OCI-LY3 (cell line): ENCODE measurements at regions not wholly inside any gene's neighbourhood (a gene's known extent, or its start where the extent isn't known, plus 50 kb on each side); places are given as distances from the start of the nearest gene placed in this dataset.

Experiments
- CTCF ChIP-seq: fragments of 200-600, 300-600 bp; sonication (generic); IDR thresholded peaks from 2 replicates; pipeline ENCODE4 v1.5.1; 2014; ENCODE audit warnings: antibody characterized with exemption, low read length, low read depth
- EZH2phosphoT487 ChIP-seq: fragments of 200-600 bp; shearing (Covaris generic); IDR thresholded peaks from 2 replicates; pipeline ENCODE4 v1.6.1; 2018; ENCODE audit warnings: antibody characterized with exemption, mixed run types, low read depth

GRCh38 chr4:82108506-82108905 lies 265.3 kb downstream of the HNRNPD start:
- TF ChIP-seq CTCF (no peak), EZH2phosphoT487 (no peak)
